MCF 10A (cell line): ENCODE measurements at regions not wholly inside any gene's neighbourhood (a gene's known extent, or its start where the extent isn't known, plus 50 kb on each side); places are given as distances from the start of the nearest gene placed in this dataset.

Experiments
- BruUV-seq: library from RNA; stranded (reverse); fragments of 400-500 nt; replicated peaks from 2 replicates; lab custom pipeline; 2021; lab: Mats Ljungman, UMichigan
- CTCF ChIA-PET: fragments of 300-600 bp; sonication (Branson Sonifier 250); formaldehyde crosslinking; extraction: SDS; loops from one replicate; lab custom pipeline; 2021; ENCODE audit warnings: antibody characterized with exemption, inconsistent platforms; lab: Yijun Ruan, JAX
- POLR2A ChIA-PET: fragments of 300-600, 350-650 bp; sonication (Branson Sonifier 250); formaldehyde crosslinking; extraction: SDS; loops from one replicate; lab custom pipeline; 2020; ENCODE audit warnings: antibody characterized with exemption, inconsistent platforms; lab: Yijun Ruan, JAX
- DNase-seq: peaks from one replicate; pipeline ENCODE4 v3.0.0-alpha.2; 2018; ENCODE audit not compliant: unreplicated experiment
- H3K27ac Mint-ChIP-seq: one replicate; pipeline ENCODE4 v1.8.0; 2022; ENCODE audit warnings: mild to moderate bottlenecking, low read depth, mixed read lengths; ENCODE audit not compliant: unreplicated experiment
- H3K27me3 Mint-ChIP-seq: one replicate; pipeline ENCODE4 v1.8.0; 2022; ENCODE audit warnings: mixed read lengths; ENCODE audit not compliant: insufficient read depth, unreplicated experiment
- H3K36me3 Mint-ChIP-seq: one replicate; pipeline ENCODE4 v1.8.0; 2022; ENCODE audit warnings: mild to moderate bottlenecking, moderate library complexity, mixed read lengths; ENCODE audit not compliant: insufficient read depth, unreplicated experiment
- H3K4me1 Mint-ChIP-seq: one replicate; pipeline ENCODE4 v1.8.0; 2022; ENCODE audit warnings: mixed read lengths; ENCODE audit not compliant: insufficient read depth, unreplicated experiment
- H3K4me3 Mint-ChIP-seq: one replicate; pipeline ENCODE4 v1.8.0; 2022; ENCODE audit warnings: mild to moderate bottlenecking, moderate library complexity, mixed read lengths; ENCODE audit not compliant: unreplicated experiment
- H3K9me3 Mint-ChIP-seq: one replicate; pipeline ENCODE4 v1.8.0; 2022; ENCODE audit warnings: mixed read lengths; ENCODE audit not compliant: unreplicated experiment
- intact Hi-C: fragments of 100-400 bp; cut with micrococcal nuclease; formaldehyde crosslinking; loops from 2 replicates; pipeline ENCODE4 v1.14.1; 2022
- TF ChIP-seq, protein P1 (sequence below): fragments of 200-600 bp; IDR thresholded peaks from one replicate; pipeline ENCODE4 v1.8.0; 2022; ENCODE audit warnings: antibody characterized with exemption, mild to moderate bottlenecking; ENCODE audit not compliant: unreplicated experiment

DNA sequence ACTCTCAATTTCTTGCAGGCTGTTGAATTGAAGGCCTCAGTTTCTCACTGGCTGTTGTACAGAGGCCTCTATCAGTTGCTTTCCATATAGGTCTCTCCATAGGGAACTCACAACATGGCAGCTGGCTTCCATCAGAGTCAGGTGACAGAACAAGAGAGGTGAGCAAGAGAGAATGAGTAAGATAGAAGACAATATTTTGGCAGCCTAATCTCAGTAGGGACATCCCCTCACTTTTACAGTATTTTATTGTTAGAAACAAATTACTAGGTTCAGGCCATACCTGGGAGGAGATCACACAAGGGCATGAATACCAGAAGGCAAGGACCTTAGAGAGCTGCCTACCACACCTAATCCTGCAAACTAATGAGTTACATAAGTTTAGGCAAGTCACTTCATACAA is 162.8 kb downstream of the ATP6V1G3 start:
- H3K27me3 Mint-ChIP-seq = no peaks in the 10 kb centered on the region
- H3K4me1 Mint-ChIP-seq = peaks cover 6% of the 10 kb centered on the region
- no peak overlapping the region for H3K27ac Mint-ChIP-seq
- CTCF ChIA-PET = interaction anchor here (1.0 kb wide), 1 partner anchor 10 kb away, joined by 3 read pairs; no protein-coding TSS in a partner anchor
- H3K36me3 Mint-ChIP-seq = no peaks in the 10 kb centered on the region
- POLR2A ChIA-PET = interaction anchor here (0.5 to 0.8 kb wide), 2 partner anchors 87 to 218 kb away, joined by 3 read pairs; no protein-coding TSS in a partner anchor
- H3K9me3 Mint-ChIP-seq = peaks cover 8% of the 10 kb centered on the region
- no peak for DNase-seq
- TF ChIP-seq, protein P1, sequence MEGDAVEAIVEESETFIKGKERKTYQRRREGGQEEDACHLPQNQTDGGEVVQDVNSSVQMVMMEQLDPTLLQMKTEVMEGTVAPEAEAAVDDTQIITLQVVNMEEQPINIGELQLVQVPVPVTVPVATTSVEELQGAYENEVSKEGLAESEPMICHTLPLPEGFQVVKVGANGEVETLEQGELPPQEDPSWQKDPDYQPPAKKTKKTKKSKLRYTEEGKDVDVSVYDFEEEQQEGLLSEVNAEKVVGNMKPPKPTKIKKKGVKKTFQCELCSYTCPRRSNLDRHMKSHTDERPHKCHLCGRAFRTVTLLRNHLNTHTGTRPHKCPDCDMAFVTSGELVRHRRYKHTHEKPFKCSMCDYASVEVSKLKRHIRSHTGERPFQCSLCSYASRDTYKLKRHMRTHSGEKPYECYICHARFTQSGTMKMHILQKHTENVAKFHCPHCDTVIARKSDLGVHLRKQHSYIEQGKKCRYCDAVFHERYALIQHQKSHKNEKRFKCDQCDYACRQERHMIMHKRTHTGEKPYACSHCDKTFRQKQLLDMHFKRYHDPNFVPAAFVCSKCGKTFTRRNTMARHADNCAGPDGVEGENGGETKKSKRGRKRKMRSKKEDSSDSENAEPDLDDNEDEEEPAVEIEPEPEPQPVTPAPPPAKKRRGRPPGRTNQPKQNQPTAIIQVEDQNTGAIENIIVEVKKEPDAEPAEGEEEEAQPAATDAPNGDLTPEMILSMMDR = no peak
- no TSS peak for BruUV-seq
- intact Hi-C loops = no loop called here
- H3K4me3 Mint-ChIP-seq = no peak overlapping the region

DNA sequence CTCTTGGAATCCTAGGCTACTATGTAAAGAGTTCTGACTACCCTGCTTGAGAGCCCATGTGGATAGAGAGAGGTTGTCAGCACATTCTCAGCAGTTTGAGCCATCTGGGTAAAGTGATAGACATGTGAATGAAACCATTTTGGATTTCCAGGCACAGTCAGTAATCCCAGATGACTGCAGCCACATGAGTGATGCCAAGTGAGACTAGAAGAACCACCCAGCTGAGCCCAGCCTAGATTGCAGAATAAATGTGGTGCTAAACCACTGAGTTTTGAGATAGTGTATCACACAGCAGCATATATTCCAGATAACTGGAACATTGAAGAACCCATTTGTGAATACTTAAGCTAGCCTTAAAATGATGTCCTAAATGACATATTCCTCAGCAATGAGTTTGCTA is 166.2 kb downstream of the ATP6V1G3 start:
- intact Hi-C loops = no loop called here
- CTCF ChIA-PET = interaction anchor here (1.1 to 2.2 kb wide), 2 partner anchors 16 kb away, joined by 5 to 6 read pairs; no protein-coding TSS in a partner anchor
- Mint-ChIP-seq H3K27me3 (no peaks in the 10 kb centered on the region), H3K36me3 (no peaks in the 10 kb centered on the region), H3K4me3 (no peak overlapping the region), H3K9me3 (peaks cover 8% of the 10 kb centered on the region), H3K27ac (no peak overlapping the region), H3K4me1 (peaks cover 6% of the 10 kb centered on the region)
- no peak for DNase-seq
- POLR2A ChIA-PET = interaction anchor here (0.6 to 1.3 kb wide), 2 partner anchors 9 to 276 kb away, joined by 3 read pairs; no protein-coding TSS in a partner anchor
- TF ChIP-seq, protein P1 = no peak
- BruUV-seq = no TSS peak

DNA sequence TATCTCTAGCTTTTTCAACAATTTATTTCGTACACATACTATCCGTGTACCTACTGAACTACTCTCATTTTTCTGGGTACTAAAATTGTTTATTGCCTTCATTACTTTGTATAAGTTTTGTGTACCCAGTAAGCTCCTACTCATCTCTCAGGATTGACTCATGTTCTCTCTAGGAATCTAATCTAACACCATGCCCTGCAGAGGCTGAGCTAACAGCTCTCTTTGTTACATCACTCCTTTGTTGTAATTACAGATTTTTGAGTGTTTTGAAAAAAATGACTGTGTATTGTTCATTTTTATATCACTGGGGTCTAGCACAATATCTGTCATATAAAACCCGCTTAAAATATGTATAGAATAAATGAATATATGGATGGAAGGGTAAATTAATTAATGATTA is 167.1 kb downstream of the ATP6V1G3 start:
- Mint-ChIP-seq H3K27ac (no peak overlapping the region), H3K36me3 (no peaks in the 10 kb centered on the region), H3K4me3 (no peak overlapping the region), H3K27me3 (no peaks in the 10 kb centered on the region), H3K9me3 (peaks cover 8% of the 10 kb centered on the region), H3K4me1 (peaks cover 6% of the 10 kb centered on the region)
- CTCF ChIA-PET = interaction anchor here (0.6 to 1.1 kb wide), 5 partner anchors 17 to 78 kb away, joined by 3 to 6 read pairs (median 3); no protein-coding TSS in a partner anchor
- intact Hi-C loops = no loop called here
- DNase-seq = peak; percentile 29
- POLR2A ChIA-PET = interaction anchor here (0.6 to 1.3 kb wide), 2 partner anchors 8 to 277 kb away, joined by 3 read pairs; no protein-coding TSS in a partner anchor
- TF ChIP-seq, protein P1 = no peak
- no TSS peak for BruUV-seq
